ENCODE measurements at regions not wholly inside any gene's neighbourhood (a gene's known extent, or its start where the extent isn't known, plus 50 kb on each side); places are given as distances from the start of the nearest gene placed in this dataset.

DNA sequence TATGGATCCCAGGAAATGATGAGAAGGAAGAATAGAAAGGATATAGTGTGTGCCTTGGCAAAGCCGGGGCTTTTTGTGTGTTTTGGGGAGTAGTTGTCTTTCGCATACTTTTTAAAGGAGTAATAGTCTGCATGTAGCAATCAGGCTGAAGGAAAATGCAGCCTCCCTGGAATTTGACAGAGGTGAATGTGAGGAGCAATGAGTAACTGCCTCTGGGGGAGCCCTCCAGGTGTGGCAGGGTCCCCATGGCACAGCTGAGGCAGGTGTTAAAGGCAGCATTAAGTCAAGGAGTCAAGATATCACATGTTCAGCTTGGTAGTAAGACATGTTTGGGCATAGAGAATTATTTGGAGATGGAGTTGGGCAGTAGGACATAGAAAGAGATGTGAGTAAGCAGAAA is 203.1 kb downstream of the C6orf118 start:
- Histone ChIP-seq H3K79me2 (ENCODE audit: insufficient read depth, low read length) (no peaks in the 10 kb centered on the region), H3K4me3 (ENCODE audit: insufficient read depth, low read depth, low read length) (no peak overlapping the region), H4K20me1 (ENCODE audit: insufficient read depth, low read length) (no peaks in the 10 kb centered on the region), H3K27ac (ENCODE audit: low read depth, low read length) (no peak overlapping the region), H3K4me1 (ENCODE audit: insufficient read depth, low read length) (no peaks in the 10 kb centered on the region), H2AFZ (ENCODE audit: low read depth, low read length) (no peak overlapping the region), H3K4me2 (ENCODE audit: low read length) (no peak overlapping the region), H3K9ac (ENCODE audit: low read length) (no peak overlapping the region), H3K9me3 (ENCODE audit: insufficient read depth, low read depth, low read length) (no peaks in the 10 kb centered on the region), H3K36me3 (ENCODE audit: insufficient read depth, low read length) (no peaks in the 10 kb centered on the region), H3K27me3 (ENCODE audit: insufficient read depth, low read length) (no peaks in the 10 kb centered on the region)
- no peak for FAIRE-seq
- Mint-ChIP-seq H3K9me3 (ENCODE audit: unreplicated experiment) (no peaks in the 10 kb centered on the region), H3K4me1 (ENCODE audit: low read depth, unreplicated experiment) (no peaks in the 10 kb centered on the region), H3K36me3 (ENCODE audit: low read depth, unreplicated experiment) (no peaks in the 10 kb centered on the region), H3K4me3 (ENCODE audit: unreplicated experiment) (no peak overlapping the region), H3K27me3 (ENCODE audit: low read depth, unreplicated experiment) (no peaks in the 10 kb centered on the region), H3K27ac (ENCODE audit: unreplicated experiment) (no peak overlapping the region)
- no peak for DNase-seq (ENCODE audit: low read depth)
- no peak for TF ChIP-seq EZH2 (IDR thresholded peaks at IDR 0.05; ENCODE audit: insufficient read depth, low read length)
- TF ChIP-seq, protein P1, sequence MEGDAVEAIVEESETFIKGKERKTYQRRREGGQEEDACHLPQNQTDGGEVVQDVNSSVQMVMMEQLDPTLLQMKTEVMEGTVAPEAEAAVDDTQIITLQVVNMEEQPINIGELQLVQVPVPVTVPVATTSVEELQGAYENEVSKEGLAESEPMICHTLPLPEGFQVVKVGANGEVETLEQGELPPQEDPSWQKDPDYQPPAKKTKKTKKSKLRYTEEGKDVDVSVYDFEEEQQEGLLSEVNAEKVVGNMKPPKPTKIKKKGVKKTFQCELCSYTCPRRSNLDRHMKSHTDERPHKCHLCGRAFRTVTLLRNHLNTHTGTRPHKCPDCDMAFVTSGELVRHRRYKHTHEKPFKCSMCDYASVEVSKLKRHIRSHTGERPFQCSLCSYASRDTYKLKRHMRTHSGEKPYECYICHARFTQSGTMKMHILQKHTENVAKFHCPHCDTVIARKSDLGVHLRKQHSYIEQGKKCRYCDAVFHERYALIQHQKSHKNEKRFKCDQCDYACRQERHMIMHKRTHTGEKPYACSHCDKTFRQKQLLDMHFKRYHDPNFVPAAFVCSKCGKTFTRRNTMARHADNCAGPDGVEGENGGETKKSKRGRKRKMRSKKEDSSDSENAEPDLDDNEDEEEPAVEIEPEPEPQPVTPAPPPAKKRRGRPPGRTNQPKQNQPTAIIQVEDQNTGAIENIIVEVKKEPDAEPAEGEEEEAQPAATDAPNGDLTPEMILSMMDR (IDR thresholded peaks at IDR 0.05; ENCODE audit: insufficient read depth, low read depth, low read length) = no peak

DNA sequence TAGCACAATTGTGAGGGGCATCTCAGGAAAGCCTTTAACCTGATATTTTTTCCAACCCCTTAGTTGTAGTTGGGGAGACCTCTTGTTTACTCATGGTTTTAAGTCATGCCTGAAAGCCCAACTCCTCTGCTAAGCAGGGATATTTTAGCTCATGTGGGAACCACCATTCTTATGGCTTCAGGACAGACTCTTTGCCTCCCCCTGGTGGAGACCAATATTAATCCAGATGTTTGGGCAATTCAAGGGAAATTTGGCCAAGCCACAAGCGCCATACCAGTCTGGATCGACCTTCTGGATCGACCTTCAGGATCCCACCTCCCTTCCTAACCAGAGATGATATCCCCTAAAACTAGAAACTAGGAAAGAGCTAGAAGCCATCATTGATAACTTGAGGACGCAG is 211.2 kb downstream of the C6orf118 start:
- Histone ChIP-seq H3K27me3 (ENCODE audit: insufficient read depth, low read length) (no peaks in the 10 kb centered on the region), H3K9me3 (ENCODE audit: insufficient read depth, low read depth, low read length) (no peaks in the 10 kb centered on the region), H2AFZ (ENCODE audit: low read depth, low read length) (no peak overlapping the region), H3K36me3 (ENCODE audit: insufficient read depth, low read length) (no peaks in the 10 kb centered on the region), H3K4me2 (ENCODE audit: low read length) (no peak overlapping the region), H3K9ac (ENCODE audit: low read length) (no peak overlapping the region), H4K20me1 (ENCODE audit: insufficient read depth, low read length) (no peaks in the 10 kb centered on the region), H3K4me1 (ENCODE audit: insufficient read depth, low read length) (no peaks in the 10 kb centered on the region), H3K4me3 (ENCODE audit: insufficient read depth, low read depth, low read length) (no peak overlapping the region), H3K27ac (ENCODE audit: low read depth, low read length) (no peak overlapping the region), H3K79me2 (ENCODE audit: insufficient read depth, low read length) (no peaks in the 10 kb centered on the region)
- Mint-ChIP-seq H3K27me3 (ENCODE audit: low read depth, unreplicated experiment) (no peaks in the 10 kb centered on the region), H3K4me3 (ENCODE audit: unreplicated experiment) (no peak overlapping the region), H3K27ac (ENCODE audit: unreplicated experiment) (no peak overlapping the region), H3K9me3 (ENCODE audit: unreplicated experiment) (peaks cover 16% of the 10 kb centered on the region), H3K4me1 (ENCODE audit: low read depth, unreplicated experiment) (peaks cover 2% of the 10 kb centered on the region), H3K36me3 (ENCODE audit: low read depth, unreplicated experiment) (no peaks in the 10 kb centered on the region)
- FAIRE-seq = no peak
- TF ChIP-seq, protein P1 (IDR thresholded peaks at IDR 0.05; ENCODE audit: insufficient read depth, low read depth, low read length) = peak; percentile 5
- no peak for TF ChIP-seq EZH2 (IDR thresholded peaks at IDR 0.05; ENCODE audit: insufficient read depth, low read length)
- no peak for DNase-seq (ENCODE audit: low read depth)

DNA sequence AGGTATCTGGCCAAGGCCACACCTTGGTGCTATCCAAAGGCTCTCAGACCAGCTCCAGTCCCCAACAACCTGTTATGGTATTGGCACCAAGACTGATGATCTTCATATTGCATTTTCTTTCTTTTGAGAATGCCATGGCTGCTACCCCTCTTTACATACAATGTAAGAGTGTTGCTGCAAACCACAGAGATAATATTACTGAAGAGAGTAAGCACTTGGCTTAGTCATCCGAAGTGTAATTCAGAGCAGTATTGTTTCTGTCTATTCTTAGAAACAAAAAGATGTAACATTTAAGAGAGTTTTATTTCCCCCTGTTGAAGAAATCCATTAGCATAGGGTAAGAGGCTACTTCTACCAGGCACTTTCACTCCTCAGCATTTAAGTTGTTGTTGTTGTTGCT is 212.5 kb downstream of the C6orf118 start:
- Histone ChIP-seq H3K79me2 (ENCODE audit: insufficient read depth, low read length) (no peaks in the 10 kb centered on the region), H3K4me2 (ENCODE audit: low read length) (no peak overlapping the region), H3K27ac (ENCODE audit: low read depth, low read length) (no peak overlapping the region), H3K4me3 (ENCODE audit: insufficient read depth, low read depth, low read length) (no peak overlapping the region), H4K20me1 (ENCODE audit: insufficient read depth, low read length) (no peaks in the 10 kb centered on the region), H3K27me3 (ENCODE audit: insufficient read depth, low read length) (no peaks in the 10 kb centered on the region), H3K9ac (ENCODE audit: low read length) (no peak overlapping the region), H2AFZ (ENCODE audit: low read depth, low read length) (no peak overlapping the region), H3K4me1 (ENCODE audit: insufficient read depth, low read length) (no peaks in the 10 kb centered on the region), H3K9me3 (ENCODE audit: insufficient read depth, low read depth, low read length) (no peaks in the 10 kb centered on the region), H3K36me3 (ENCODE audit: insufficient read depth, low read length) (no peaks in the 10 kb centered on the region)
- Mint-ChIP-seq H3K9me3 (ENCODE audit: unreplicated experiment) (peaks cover 18% of the 10 kb centered on the region), H3K4me1 (ENCODE audit: low read depth, unreplicated experiment) (peaks cover 2% of the 10 kb centered on the region), H3K36me3 (ENCODE audit: low read depth, unreplicated experiment) (no peaks in the 10 kb centered on the region), H3K4me3 (ENCODE audit: unreplicated experiment) (no peak overlapping the region), H3K27me3 (ENCODE audit: low read depth, unreplicated experiment) (peaks cover 1% of the 10 kb centered on the region), H3K27ac (ENCODE audit: unreplicated experiment) (no peak overlapping the region)
- FAIRE-seq (peak; percentile 13), DNase-seq (ENCODE audit: low read depth) (no peak)
- TF ChIP-seq, protein P1 (IDR thresholded peaks at IDR 0.05; ENCODE audit: insufficient read depth, low read depth, low read length) = no peak
- no peak for TF ChIP-seq EZH2 (IDR thresholded peaks at IDR 0.05; ENCODE audit: insufficient read depth, low read length)
